HG03442 (cell line): ENCODE measurements at regions not wholly inside any gene's neighbourhood (a gene's known extent, or its start where the extent isn't known, plus 50 kb on each side); places are given as distances from the start of the nearest gene placed in this dataset.

ENCODE experiments used
- ATAC-seq: cut with Tn5 transposase; IDR thresholded peaks from one replicate; pipeline ENCODE4 v1.9.1; 2021; ENCODE audit warnings: mild to moderate bottlenecking, moderate library complexity; ENCODE audit not compliant: unreplicated experiment

DNA sequence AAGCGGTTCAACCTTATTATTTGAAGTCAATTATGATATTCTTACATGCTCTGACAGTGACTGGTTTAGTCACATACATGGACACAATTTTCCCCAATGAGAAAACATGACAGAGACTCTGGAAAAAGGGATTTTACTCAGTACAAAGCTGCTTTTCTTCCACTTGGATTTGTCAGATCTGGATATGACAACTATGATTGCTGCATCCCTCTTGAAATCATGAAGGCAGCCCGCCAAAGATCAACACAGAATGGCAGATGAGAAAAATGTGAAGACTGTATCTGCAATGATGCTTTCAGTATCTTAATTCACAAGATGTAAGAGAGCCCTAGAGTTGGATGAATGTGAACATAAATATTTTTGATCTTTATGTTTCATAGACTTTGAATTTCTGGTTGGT, 439.6 kb downstream of the CDH8 start:
- ATAC-seq = no peak

DNA sequence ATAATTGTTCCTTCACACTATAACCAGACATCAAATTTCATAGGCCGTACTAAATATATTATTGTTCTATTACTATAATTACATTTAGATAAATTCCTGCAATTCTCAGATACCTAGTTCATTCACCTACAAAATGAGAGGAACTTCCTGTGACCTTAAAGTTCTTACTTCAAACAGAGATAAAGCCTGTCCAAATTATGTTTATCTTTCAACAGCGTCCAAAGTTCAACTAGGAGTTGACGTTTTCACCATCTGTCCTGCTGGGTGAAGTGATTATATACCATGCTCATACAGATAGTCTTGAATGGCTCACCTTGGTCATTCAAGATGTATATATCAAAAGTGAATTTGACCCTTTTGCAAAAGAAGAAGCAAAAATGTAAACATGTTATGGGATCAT, 440.6 kb downstream of the CDH8 start:
- no peak for ATAC-seq

DNA sequence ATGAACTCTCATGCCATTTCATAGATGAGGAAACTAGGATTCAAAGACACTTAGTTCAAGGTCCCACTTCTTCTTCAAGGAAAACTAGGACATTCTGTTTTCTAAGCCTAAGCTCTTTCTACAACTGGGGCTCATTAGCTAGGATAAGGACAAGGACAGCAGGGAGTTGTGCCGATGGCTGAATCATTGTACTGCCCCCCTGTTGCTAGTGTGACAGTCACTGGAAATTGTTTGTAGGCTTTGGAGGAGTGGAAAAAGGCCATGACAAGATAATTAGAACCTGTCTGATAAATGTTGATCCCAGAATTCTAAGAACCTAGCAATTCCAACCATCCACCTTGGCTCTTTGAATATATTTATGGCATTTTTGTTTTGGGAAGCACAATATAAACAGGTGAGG, 445.7 kb downstream of the CDH8 start:
- ATAC-seq = no peak

DNA sequence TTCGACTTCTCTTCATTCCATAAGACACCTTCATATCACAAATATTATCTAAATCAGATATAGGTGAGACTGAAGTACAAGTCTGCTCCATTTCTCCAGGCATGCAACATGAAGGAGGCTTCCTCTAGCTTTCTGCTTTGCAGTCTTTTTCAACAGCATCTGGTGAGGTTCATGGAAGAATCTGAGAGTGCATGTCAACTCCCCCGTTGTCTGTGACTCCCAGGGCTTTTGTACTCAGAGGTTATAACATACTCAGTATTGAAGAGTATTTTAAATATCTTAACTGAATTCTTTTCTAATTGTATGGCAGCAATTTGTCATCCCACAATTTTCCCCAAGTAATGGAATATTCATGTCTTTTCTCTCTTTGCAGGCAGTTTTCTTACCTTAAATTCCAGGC, 448.7 kb downstream of the CDH8 start:
- no peak for ATAC-seq

DNA sequence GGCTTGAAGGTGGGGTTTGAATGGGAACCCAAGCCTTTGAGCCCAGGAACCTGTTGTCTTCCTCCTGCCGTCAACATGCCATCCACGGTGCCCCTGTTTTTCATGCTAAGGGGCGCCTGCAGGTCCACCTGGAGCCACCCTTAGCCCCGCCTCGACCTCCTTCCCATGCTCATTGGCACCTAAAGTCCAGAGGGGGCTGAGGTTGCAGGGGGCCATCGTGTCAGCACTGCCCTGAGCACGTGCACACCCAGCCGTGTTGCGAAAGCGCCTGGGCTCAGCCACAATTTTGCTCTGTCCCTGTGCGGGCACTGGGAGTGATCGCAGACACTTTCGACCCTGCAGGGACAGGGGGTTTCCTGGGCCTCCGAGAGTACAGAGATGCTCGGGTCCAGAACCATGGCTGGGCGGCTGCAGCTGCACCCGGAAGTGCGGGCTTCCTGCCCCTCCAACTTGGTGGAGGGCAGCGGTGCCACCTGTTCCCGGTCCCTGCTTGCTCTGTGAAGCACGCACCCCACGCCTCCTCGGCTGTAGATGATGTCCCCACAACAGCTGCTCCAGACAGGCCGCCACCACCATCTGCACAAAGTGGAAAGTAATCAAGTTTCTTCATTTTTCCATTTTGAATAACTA, 454.7 kb downstream of the CDH8 start:
- ATAC-seq = no peak

DNA sequence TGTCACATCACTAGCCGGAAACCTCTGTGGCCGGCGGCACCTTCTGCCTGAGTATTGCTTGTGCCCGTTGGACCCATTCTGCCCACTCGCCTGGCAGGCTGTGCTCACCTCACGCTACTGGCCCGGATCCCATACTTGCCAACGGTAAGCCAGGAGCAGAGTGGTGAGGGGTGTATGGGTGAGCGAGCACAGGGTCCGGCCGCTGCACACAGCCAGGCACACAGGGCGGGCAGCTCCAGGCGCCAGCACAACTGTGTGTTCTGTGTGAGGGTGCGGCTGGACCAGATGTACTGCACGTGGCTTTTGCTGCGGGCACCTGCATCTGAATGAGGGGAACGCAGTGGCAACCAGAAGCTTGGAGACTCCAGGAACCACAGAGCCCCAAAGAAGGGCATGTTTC, 455.7 kb downstream of the CDH8 start:
- ATAC-seq = no peak

DNA sequence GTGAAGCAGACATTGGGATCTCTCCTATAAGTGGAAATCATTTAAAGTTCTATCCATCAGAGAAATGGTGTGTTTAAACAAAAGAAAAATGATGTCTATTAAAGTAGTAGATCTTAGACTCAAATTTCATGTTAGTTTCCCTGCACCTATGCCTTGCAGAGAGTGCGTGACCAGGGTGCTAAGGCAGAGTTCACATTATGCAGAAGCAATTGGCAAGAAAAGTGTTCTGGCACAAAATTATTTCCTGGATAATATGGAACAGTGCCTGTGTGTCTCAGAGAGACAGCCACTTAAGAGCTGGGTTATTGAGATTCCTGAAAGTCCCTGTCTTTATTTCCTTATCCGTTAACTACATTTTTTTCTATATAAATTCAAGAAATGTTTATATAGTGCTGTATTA, 457.0 kb downstream of the CDH8 start:
- ATAC-seq = no peak

DNA sequence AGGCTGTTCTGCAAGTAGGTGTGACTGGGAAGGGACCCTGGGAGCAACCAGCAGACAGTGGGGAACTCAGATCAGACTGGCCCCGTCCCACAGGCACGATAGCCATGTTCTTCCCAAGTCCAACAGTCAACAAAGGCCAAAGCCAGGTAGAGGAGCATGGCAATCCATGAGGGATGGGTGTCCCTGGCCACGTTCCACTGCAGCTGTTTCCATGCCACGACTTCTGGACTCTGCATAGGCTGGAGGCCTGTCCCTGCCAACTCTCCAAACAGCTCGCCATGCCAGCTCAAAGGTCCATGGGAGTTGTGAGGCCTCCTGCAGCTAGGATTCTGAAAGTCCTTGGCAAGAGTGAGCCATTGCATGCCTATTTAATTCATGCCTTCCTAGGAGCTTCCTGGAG, 459.8 kb downstream of the CDH8 start:
- ATAC-seq = no peak

DNA sequence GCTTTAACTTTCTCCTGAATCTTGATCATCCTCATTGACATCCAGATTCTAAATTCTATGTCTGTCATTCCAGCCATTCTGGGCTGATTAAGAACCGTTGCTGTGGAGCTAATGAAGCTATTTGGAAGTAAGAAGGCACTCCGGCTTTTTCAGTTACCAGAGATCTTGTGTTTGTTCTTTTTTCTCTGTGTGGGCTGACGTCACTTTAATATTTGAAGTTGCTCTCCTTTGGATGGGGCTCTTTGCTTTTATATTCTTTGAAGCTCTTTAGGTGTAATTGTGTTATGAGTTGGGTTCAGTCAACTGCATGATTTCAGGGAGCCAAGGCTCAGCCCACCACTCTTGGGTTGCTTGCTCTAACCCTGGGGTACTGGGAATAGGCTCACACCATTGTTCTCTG, 460.6 kb downstream of the CDH8 start:
- ATAC-seq = no peak

DNA sequence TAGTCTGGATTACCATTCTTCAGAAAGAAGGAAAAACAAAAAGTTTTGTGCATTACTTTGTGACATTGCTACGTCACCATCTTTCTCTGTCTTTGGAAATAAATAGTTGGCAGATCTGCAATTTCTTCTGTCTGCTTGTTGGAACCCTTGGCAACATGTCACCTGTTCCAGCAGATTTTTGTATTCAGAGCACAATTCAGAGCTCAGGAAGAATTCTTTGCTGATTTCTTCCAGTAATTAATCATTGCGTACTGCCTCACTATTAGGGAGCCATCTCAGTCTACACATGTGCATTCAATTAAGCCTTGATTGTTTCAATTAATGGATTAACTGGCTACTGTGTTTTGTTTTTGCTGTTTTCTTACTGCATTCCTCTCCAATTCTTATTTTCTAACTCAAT, 467.2 kb downstream of the CDH8 start:
- ATAC-seq = no peak

DNA sequence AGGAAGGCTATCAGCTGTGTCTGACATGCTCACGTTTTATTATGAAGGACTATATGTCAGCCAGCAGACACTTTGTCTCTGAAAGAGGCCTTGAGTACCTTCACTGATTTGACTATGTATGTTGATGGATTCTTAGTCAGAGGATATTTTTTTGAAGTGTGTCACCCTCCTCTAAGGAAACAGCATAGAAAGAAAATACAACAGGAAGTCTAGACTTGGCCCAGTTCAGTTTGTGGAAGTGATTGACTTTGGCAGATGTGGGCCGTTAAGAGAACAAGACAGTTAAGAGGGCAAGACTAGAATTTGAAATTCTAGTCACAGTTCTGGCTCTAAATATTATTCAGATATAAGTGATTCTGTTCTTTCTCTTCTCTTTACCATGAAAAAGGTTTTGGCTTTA, 471.5 kb downstream of the CDH8 start:
- no peak for ATAC-seq

DNA sequence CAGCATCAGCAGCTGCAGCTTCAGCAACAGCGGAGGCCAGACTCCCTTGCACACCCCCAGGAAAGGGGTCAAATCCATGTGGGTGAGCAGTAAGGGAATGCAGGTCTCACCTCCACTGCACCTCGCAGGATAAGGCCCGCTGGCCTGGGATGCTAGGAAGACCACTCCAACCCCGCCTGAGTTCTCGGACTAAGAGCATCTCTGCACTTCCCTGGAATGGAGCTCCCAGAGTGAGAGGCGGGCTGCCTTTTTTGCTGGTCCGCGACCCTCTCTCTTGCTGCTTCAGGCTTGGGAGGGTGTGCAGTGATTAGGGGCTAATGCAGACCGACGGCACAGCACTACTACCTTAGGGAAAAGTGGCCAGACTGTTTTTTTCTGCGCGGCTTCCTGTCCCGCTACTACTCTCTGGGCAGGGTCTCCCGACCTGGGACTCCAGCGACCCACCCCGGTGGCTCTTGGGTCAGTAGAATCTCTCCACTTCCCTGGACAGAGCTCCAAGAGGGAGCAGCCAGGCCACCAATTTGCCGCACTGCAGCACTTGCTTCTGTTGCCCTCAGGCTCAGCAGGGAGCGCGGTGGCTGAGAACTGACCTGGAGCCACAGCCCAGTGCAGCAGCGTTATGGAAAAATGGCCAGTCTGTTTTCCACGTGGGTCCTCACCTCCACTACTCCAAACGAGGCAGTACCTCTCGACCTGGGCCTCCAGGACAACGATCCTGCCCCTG, 480.4 kb downstream of the CDH8 start:
- ATAC-seq = no peak

DNA sequence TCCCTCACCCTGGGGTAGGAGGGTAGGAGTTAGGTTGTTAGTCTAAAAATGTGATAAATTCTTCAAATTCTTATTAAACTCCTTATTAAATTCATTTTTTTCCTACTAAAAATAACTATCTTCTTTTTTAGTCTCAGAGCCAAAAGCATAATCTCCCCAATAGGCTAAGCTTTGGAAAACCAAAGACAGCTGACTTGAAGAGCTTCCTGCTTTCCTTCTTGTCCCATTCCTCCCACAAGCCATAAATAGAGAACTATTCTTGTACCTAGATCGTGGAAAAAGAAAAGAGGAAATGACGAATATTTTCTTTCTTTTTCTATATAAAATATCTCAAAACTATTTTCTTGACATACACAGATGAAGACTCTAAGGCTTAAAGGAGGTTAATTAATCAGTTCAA, 486.9 kb downstream of the CDH8 start:
- no peak for ATAC-seq

DNA sequence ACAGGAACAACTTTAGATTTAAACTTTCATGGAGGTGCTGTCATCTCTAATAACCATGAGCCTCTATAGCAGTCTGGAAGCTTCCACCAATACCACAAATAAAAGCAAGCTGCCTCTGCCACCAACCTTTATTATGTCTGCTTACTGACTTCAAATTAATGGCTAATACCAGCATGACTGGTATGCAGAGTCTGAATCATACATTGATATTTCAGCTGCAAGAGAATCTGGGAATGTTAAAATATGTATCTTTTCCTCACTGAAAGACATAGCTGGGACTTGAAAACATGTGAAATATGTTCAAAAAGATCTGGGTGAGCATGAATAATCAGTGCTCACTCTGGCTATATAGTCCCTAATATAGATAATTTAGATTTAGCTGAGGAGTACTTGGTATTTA, 488.6 kb downstream of the CDH8 start:
- no peak for ATAC-seq

DNA sequence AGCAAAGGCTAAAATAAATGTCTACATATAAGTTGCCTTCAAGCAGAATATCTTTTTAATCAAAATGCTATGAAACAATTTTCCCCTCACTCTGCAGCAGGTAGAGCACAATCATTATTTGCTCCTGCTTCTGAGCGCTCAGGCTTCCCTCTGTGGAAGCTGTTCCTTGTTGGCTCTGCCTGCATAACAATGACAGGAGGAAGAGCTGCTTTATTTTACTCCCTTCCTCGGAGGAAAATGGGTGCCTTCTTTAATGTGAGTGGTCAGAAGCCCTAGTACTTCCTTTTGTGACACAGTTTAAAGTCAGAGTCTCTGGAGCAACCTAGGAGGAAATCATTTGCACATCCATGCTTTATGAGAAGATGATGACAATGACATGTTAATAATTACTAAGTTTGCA, 492.1 kb downstream of the CDH8 start:
- no peak for ATAC-seq

DNA sequence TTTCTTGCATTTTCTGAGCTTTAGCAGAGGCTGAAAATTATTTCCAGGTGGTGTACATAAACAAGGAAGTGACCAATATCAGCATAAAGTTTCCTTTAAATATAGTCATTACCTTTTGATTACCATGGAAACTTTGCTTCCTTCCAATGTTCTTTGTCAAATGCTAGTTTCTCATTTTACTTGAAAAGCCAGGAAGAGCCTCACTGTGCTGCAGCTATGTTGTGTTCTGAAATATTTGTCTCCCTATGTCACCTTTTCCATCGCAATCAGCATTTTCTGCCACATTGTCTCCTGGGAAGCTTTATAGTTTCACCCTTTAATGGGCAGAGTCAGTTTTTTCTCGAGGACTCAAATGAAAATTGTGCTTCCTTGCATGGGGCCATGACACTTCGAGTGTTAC, 496.0 kb downstream of the CDH8 start:
- no peak for ATAC-seq

DNA sequence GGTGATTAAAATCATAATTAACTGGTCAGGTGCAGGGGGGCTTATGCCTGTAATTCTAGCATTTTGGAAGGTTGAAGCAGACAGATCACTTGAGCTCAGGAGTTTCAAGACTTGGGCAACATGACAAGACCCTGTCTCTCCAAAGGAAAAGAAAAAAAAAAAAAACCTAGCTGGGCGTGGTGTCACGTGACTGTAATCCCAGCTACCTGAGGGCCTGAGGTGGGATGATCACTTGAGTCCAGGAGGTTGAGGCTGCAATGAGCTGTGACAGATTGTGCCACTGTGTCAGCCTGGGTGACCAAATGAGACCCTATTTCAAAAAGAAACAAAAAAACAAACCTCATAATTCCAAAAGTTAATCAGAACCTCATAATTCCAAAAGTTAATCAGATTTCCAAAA, 505.5 kb downstream of the CDH8 start:
- ATAC-seq = no peak

DNA sequence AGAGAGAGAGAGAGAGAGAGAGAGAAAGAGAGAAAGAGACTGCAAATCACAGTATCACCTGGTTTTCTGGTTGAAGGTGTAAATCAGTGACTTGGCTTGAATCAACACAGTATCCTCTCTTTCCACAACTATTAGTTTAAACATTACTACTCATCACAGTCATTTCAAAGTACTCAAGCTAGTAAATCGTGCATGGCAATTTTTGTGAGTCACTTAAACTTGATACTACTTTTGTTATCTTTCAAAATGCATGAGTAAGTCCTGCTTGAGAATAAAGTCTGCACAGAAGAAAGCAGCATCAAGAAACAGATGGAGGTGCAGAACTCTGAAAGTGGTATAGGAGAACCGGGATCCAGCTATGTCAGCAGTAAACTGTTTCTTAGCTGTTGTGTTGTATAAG, 535.4 kb downstream of the CDH8 start:
- no peak for ATAC-seq

DNA sequence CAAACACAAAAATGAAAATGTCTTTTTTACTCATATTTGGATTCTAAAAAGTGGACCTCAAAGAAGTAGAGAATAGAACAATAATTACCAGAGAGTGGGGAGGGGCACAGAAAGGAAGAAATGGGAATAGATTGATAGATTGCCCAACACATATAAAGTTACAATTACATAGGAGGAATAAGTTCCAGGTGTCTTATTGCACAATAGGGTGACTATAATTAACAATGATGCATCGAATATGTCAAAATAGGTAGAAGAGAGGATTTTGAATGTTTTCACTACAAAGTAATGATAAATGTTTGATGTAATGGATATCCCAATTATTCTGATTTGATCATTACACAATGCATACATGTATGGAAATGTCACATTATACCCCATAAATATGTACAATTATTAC, 556.0 kb downstream of the CDH8 start:
- ATAC-seq = no peak

DNA sequence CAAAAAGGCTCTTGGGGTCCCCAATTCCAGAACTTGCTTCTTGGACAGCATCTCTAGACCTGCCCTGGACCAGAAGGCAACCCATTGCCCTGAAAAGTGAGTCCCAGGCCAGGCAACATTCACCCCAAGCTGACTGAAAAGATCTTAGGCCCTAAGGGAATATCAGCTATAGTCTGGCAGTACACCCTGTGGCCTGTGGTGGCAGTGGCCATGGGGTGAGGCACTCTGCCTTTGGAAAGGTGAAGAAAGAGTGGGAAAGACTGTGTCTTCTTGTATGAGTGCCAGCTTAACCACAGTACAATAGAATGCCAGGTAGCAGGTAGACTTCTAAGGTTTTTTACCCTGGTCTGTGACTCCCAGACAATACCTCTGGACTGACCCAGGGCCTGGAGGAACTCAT, 564.5 kb downstream of the CDH8 start:
- ATAC-seq = no peak

DNA sequence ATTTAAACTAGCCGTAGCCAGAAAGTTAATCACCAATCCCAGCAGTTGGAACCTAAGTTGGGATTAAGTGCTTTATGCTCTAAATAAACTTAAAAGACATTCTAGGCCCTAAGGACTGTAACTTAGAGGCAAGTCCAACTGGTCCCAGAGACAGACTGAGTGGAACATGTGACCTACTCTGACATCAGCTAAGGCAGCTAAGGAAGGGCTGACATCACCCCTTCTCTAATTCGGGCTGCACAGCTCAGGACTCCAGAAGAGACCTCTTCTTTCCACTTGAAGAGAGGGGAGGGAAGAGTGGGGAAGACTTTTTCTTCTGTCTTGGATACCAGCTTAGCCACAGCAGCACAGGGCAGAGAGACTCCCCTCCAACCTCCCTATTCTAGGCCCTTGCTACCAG, 565.2 kb downstream of the CDH8 start:
- ATAC-seq = no peak

DNA sequence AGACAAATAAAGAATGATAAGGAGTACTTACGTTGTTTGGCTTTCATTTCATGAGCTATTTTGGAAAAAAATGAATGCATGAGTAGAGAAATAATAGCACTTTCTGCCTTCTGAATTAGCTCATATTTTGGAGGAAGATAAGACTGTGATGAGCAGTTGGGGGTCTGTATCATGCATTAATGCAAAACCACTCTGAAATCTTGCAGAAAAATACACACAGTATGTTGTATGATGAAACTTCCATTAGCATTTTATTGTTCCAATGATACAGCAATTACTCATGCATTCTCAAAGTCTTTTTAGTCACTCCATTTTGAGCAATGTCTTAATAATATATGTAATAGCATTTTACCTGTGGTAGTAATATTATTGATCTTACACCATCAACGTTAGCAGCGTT, 571.0 kb downstream of the CDH8 start:
- ATAC-seq = no peak

DNA sequence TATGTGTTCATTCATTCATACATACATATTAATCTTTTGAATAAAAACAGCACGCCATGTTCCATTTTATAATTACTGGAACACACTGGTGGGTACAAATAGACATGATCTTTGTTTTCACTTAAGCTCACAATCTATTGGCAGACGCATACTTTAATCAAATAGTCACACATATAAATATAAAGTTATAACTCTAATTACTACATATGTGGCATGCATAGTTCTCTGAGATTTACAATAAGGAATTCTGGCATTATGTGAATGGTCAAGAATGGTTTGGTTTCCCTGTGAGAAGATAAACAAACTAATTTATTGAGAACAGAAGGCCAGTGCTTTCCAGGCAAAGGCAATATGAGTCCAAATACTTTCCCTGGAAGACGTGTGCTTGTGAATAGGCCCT, 576.2 kb downstream of the CDH8 start:
- ATAC-seq = no peak
